ENCODE measurements at regions not wholly inside any gene's neighbourhood (a gene's known extent, or its start where the extent isn't known, plus 50 kb on each side); places are given as distances from the start of the nearest gene placed in this dataset.

DNA sequence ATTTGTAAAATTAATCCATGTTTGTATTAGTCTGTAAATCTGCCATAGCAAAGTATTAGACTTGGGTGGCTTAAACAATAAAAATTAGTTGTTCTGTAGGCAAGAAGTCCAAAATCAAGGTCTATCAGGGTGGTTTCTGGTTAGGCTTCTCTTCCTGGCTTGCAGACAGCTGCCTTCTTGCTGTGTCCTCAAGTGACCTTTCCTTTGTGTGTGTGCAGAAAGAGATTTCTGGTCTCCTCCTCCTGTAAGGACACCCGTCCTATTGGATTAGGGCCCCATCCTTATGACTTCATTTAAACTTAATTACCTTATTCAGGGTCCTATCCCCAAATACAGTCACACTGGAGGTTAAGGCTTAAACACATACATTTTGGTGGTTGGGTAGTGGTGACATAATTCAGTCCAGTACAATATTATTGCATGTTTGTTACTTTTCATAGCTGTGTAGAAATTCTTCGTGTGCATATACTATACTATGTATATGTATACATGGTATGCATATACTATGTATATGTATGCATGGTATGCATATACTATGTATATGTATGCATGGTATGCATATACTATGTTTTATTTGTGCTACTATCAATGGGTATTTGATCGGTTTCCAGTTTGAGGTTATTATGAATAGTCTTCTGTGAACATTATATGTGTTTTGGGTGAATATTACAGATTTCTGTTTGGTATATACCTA lies 57.9 kb upstream of the RNU6-1 start:
- TF ChIP-seq POLR2A (IDR thresholded peaks at IDR 0.05) (no peak), POLR2AphosphoS5 (IDR thresholded peaks at IDR 0.05) (no peak)
- TF ChIP-seq, protein P1, sequence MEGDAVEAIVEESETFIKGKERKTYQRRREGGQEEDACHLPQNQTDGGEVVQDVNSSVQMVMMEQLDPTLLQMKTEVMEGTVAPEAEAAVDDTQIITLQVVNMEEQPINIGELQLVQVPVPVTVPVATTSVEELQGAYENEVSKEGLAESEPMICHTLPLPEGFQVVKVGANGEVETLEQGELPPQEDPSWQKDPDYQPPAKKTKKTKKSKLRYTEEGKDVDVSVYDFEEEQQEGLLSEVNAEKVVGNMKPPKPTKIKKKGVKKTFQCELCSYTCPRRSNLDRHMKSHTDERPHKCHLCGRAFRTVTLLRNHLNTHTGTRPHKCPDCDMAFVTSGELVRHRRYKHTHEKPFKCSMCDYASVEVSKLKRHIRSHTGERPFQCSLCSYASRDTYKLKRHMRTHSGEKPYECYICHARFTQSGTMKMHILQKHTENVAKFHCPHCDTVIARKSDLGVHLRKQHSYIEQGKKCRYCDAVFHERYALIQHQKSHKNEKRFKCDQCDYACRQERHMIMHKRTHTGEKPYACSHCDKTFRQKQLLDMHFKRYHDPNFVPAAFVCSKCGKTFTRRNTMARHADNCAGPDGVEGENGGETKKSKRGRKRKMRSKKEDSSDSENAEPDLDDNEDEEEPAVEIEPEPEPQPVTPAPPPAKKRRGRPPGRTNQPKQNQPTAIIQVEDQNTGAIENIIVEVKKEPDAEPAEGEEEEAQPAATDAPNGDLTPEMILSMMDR (IDR thresholded peaks at IDR 0.05), result no peak
